Endothelial cell of umbilical vein (primary cell): ENCODE measurements at regions not wholly inside any gene's neighbourhood (a gene's known extent, or its start where the extent isn't known, plus 50 kb on each side); places are given as distances from the start of the nearest gene placed in this dataset.
"Not testable (repeated sequence)": the region's sequence is repeated elsewhere in the genome, so short reads cannot be mapped to it uniquely, and the experiment has no call there.

Source experiments
- BruUV-seq: library from RNA; stranded (reverse); fragments of 400-500 nt; replicated peaks from 2 replicates; lab custom pipeline; 2021; lab: Mats Ljungman, UMichigan
- CTCF ChIA-PET: fragments of 300-600, 350-600 bp; sonication (Branson Sonifier 250); formaldehyde crosslinking; loops from one replicate; lab custom pipeline; 2021; ENCODE audit warnings: antibody characterized with exemption, inconsistent platforms; lab: Charles Lee
- POLR2A ChIA-PET: fragments of 300-600, 350-600 bp; sonication (Branson Sonifier 250); formaldehyde crosslinking; loops from one replicate; lab custom pipeline; 2021; ENCODE audit warnings: antibody characterized with exemption, inconsistent platforms; lab: Charles Lee
- DNase-seq: peaks from one replicate; pipeline ENCODE4 v3.0.0-alpha.2; 2011; ENCODE audit warnings: low read depth, low spot score
- FAIRE-seq: peaks from 2 replicates; lab custom pipeline; 2011; peaks lifted over from hg19 to GRCh38; lab: Jason Lieb, UNC
- H2AFZ ChIP-seq: 2 replicates; pipeline ENCODE4 v1.6.0; 2012; ENCODE audit warnings: low read depth, low read length, control low read depth, inconsistent platforms
- H3K27ac ChIP-seq: 2 replicates; pipeline ENCODE4 v1.5.1; 2011; ENCODE audit warnings: low read depth, mild to moderate bottlenecking, control low read depth, low read length, moderate library complexity; ENCODE audit not compliant: insufficient read depth
- H3K27me3 ChIP-seq, 2 experiments: 2 replicates each; pipeline versions ENCODE4 v1.6.0 to v1.6.1; 2011; ENCODE audit warnings: low read length in 2 of 2, mixed read lengths in 1 of 2; ENCODE audit not compliant: control insufficient read depth in 2 of 2, insufficient read depth in 2 of 2
- H3K36me3 ChIP-seq, 2 experiments: 2 replicates in 1 of 2; 3 replicates in 1 of 2; pipeline ENCODE4 v1.5.1; 2011; ENCODE audit warnings: low read length in 2 of 2, mild to moderate bottlenecking in 1 of 2, moderate library complexity in 1 of 2; ENCODE audit not compliant: control insufficient read depth in 2 of 2, insufficient read depth in 2 of 2; ENCODE audit errors: extremely low read depth in 1 of 2
- H3K4me1 ChIP-seq: 3 replicates; pipeline ENCODE4 v1.5.1; 2011; ENCODE audit warnings: mild to moderate bottlenecking, low read length; ENCODE audit not compliant: control insufficient read depth, insufficient read depth; ENCODE audit errors: extremely low read depth
- H3K4me2 ChIP-seq: 2 replicates; pipeline ENCODE4 v1.6.1; 2011; ENCODE audit warnings: low read length, control low read depth, mixed read lengths; ENCODE audit not compliant: insufficient read depth
- H3K4me3 ChIP-seq, 3 experiments: fragments of 200-600 bp in 1 of 3; sonication (generic), shearing (Covaris generic) in 1 of 3; replicated peaks in 1 of 3; 2 replicates each; pipeline ENCODE4 v1.5.1; 2011 to 2016; ENCODE audit warnings: control low read depth in 3 of 3, low read length in 3 of 3, mild to moderate bottlenecking in 2 of 3, inconsistent platforms in 1 of 3, low read depth in 1 of 3, moderate library complexity in 1 of 3; ENCODE audit not compliant: insufficient read depth in 1 of 3
- H3K79me2 ChIP-seq: 2 replicates; pipeline ENCODE4 v1.6.0; 2012; ENCODE audit warnings: low read length, inconsistent platforms; ENCODE audit not compliant: control insufficient read depth, insufficient read depth
- H3K9ac ChIP-seq: replicated peaks from 2 replicates; pipeline ENCODE3; 2011; ENCODE audit warnings: low read length, control low read depth; ENCODE audit not compliant: insufficient read depth; ENCODE audit errors: extremely low read depth
- H3K9me1 ChIP-seq: replicated peaks from 3 replicates; pipeline ENCODE4 v1.6.0; 2011; ENCODE audit warnings: mild to moderate bottlenecking, low read length; ENCODE audit not compliant: control insufficient read depth, insufficient read depth; ENCODE audit errors: extremely low read depth
- H3K9me3 ChIP-seq: replicated peaks from 2 replicates; pipeline ENCODE4 v1.5.1; 2012; ENCODE audit warnings: low read length, inconsistent platforms; ENCODE audit not compliant: control insufficient read depth, insufficient read depth
- H4K20me1 ChIP-seq: replicated peaks from 2 replicates; pipeline ENCODE3; 2011; ENCODE audit warnings: mild to moderate bottlenecking, low read length; ENCODE audit not compliant: control insufficient read depth, insufficient read depth; ENCODE audit errors: extremely low read depth
- dilution Hi-C: fragments of 300-500 bp; cut with MboI; formaldehyde crosslinking; loops from one replicate; pipeline ENCODE4 v1.15.0; 2019; ENCODE audit warnings: low sequenced_read_pairs; ENCODE audit not compliant: extremely low pct_ligation_motif_present
- intact Hi-C: fragments of 100-400 bp; cut with micrococcal nuclease; formaldehyde crosslinking; loops from one replicate; pipeline ENCODE4 v1.10.0; 2022

DNA sequence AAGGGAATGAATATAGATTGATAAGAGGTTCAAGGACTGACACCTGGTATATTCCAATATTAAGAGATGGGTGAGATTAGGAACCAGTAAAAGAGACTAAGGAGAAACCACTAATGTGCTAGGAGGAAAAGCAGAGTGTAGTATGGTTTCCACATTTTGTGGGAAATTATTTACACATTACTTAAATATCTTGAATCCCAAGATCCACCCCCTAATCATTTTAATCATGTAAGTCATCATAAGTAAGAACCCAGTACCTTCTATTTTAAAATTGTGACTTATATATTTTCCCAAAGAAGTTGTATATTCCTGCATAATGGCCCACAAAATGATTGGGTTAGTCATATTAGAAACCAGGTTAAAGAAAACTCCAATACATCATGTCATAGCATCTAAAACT lies 122.0 kb upstream of the PRSS12 start:
- H3K79me2 ChIP-seq, DNase-seq, H4K20me1 ChIP-seq, H3K9me3 ChIP-seq, H3K9me1 ChIP-seq, H3K4me3 ChIP-seq, H3K9ac ChIP-seq, H3K27me3 ChIP-seq, H3K4me2 ChIP-seq, dilution Hi-C loops, FAIRE-seq, BruUV-seq, intact Hi-C loops, H2AFZ ChIP-seq, H3K36me3 ChIP-seq, CTCF ChIA-PET, H3K27ac ChIP-seq, H3K4me1 ChIP-seq, POLR2A ChIA-PET: not testable (repeated sequence)

DNA sequence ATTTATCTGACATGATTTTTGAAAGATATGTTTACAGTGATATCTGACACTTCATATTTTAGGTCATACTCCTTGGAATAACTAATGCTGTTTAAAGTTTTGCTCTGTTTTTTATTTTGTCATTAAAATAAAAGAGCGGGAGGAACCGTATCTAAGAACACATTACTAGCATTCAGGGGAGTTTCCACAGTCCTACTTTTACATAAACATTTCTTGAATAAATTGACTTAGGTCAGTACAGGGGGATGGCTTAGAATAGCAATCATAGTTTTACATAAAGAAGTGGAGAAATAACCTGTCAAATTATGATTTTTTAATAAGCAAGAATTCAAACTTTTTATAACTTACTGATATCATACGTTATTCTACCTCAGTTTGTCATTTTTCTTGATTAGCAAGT lies 123.1 kb upstream of the PRSS12 start:
- dilution Hi-C loops, result not testable (repeated sequence)

DNA sequence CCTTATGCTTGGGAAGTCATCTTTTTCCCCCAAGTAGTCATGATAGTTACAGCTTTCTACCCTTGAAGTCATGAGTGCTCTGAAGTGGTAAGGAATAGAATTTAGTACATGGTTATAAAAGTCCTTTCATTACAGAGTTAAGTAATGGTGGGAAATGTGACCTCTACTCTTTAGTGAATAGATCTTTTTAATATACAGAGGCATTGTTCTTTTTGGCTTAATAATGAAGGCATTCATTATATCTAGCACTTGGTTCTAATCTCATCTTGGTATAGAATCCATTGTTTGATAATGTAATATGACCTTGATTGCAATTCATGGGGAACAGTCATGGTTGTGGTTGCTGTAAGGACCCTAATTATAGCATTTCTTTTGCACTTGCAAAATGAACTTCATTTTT lies 125.0 kb upstream of the PRSS12 start:
- CTCF ChIA-PET, H3K9ac ChIP-seq, POLR2A ChIA-PET, H3K4me1 ChIP-seq, BruUV-seq, H3K9me3 ChIP-seq, H3K36me3 ChIP-seq, H3K9me1 ChIP-seq, DNase-seq, H3K27me3 ChIP-seq, H3K79me2 ChIP-seq, H3K27ac ChIP-seq, H3K4me2 ChIP-seq, dilution Hi-C loops, H4K20me1 ChIP-seq, H3K4me3 ChIP-seq, H2AFZ ChIP-seq, FAIRE-seq, intact Hi-C loops: not testable (repeated sequence)

More for the DNA sequence above, 123.1 kb upstream of the PRSS12 start:
- peak; percentile 12 for FAIRE-seq
- H3K79me2 ChIP-seq, H3K36me3 ChIP-seq, H3K9me1 ChIP-seq, H3K4me3 ChIP-seq, DNase-seq, H3K4me1 ChIP-seq, POLR2A ChIA-PET, H2AFZ ChIP-seq, H3K9me3 ChIP-seq, CTCF ChIA-PET, H3K9ac ChIP-seq, H3K4me2 ChIP-seq, H3K27me3 ChIP-seq, H4K20me1 ChIP-seq, intact Hi-C loops, H3K27ac ChIP-seq, BruUV-seq: not testable (repeated sequence)

DNA sequence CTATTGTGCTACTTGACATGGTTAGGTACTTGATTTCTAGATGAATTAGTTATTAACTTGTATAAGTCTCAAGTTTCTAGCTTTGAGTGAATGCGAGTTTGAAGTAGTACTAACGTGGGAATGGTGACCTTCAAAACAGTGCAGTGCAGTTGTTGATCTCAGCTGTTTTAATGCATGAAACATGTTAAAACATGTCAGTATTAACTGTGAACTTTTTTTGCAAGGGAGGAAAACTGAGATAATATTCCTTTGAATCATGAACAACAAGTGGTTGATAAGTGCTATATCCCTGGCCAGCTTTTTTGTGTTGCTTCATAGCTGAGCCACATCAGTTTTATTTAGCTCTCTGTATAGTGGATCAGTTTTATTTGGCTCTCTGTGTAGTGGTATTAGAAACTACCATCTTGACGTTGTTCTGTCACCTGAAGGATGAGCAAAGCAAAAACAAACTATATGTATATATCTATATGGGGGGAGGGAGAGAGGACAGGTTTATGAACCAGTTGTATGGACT lies 133.1 kb upstream of the PRSS12 start:
- H2AFZ ChIP-seq, H3K9me1 ChIP-seq, H3K9ac ChIP-seq, H3K27ac ChIP-seq, H3K4me1 ChIP-seq, CTCF ChIA-PET, FAIRE-seq, DNase-seq, H3K4me2 ChIP-seq, H3K36me3 ChIP-seq, H3K27me3 ChIP-seq, H3K9me3 ChIP-seq, dilution Hi-C loops, POLR2A ChIA-PET, H3K4me3 ChIP-seq, H4K20me1 ChIP-seq, intact Hi-C loops, BruUV-seq, H3K79me2 ChIP-seq: not testable (repeated sequence)
